ENCODE measurements at regions not wholly inside any gene's neighbourhood (a gene's known extent, or its start where the extent isn't known, plus 50 kb on each side); places are given as distances from the start of the nearest gene placed in this dataset.

GRCh38 chr6:65938000-65938399, 231.0 kb upstream of the EYS start (continued):
- TF ChIP-seq HDAC2 (IDR thresholded peaks at IDR 0.05; ENCODE audit: borderline replicate concordance in 1 of 2, low read depth in 2 of 2, low read length in 2 of 2) (no peak), POU5F1 (IDR thresholded peaks at IDR 0.05; ENCODE audit: low read depth, low read length) (no peak), CEBPB (IDR thresholded peaks at IDR 0.05; ENCODE audit: low read depth, low read length) (no peak), NRF1 (IDR thresholded peaks at IDR 0.05; ENCODE audit: low read depth, low read length) (no peak), SAP30 (IDR thresholded peaks at IDR 0.05; ENCODE audit: insufficient read depth, insufficient replicate concordance, low read length) (no peak), KDM4A (IDR thresholded peaks at IDR 0.05; ENCODE audit: low read depth, low read length, severe bottlenecking) (no peak)

Measured in H1 (cell line).